IgD-negative memory B cell (primary cell): ENCODE measurements at regions not wholly inside any gene's neighbourhood (a gene's known extent, or its start where the extent isn't known, plus 50 kb on each side); places are given as distances from the start of the nearest gene placed in this dataset.

Source experiments
- H3K27ac Mint-ChIP-seq, 3 donors: one replicate each; pipeline ENCODE4 v1.8.0; 2020 to 2022; ENCODE audit warnings: mild to moderate bottlenecking in 3 of 3, mixed read lengths in 3 of 3, moderate library complexity in 1 of 3
- H3K27me3 Mint-ChIP-seq: one replicate; pipeline ENCODE4 v1.8.0; 2021; ENCODE audit warnings: mixed read lengths
- H3K36me3 Mint-ChIP-seq: one replicate; pipeline ENCODE4 v1.8.0; 2020; ENCODE audit warnings: mild to moderate bottlenecking, mixed read lengths
- H3K4me1 Mint-ChIP-seq, 3 donors: one replicate each; pipeline ENCODE4 v1.8.0; 2020 to 2022; ENCODE audit warnings: mixed read lengths in 3 of 3, mild to moderate bottlenecking in 1 of 3
- H3K4me3 Mint-ChIP-seq, 4 donors: one replicate each; pipeline ENCODE4 v1.8.0; 2020 to 2022; ENCODE audit warnings: mild to moderate bottlenecking in 4 of 4, mixed read lengths in 4 of 4, moderate library complexity in 3 of 4
- H3K9me3 Mint-ChIP-seq, 3 donors: one replicate each; pipeline ENCODE4 v1.8.0; 2020 to 2021; ENCODE audit warnings: mixed read lengths in 3 of 3, mild to moderate bottlenecking in 1 of 3

DNA sequence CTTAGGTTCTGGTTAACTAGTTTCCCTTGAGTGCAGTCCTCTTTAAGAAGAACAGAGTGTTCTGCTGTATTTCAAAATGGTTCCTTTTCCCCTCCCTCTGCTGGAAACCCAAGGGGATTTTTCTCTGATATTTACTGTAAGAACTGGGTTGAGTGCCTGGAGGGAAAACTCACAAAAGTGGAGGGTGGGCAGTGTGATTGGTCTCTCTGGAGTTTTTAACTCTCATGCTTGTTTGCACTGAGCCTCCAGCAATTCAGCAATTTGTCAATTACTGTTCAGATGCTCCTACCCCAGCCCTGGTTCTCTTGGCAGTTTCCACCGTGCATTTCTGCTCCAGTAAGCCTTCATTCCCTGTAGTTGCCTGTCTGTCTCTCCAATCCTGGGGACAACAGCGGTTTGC, 273.4 kb upstream of the SORCS1 start:
- no peak overlapping the region for H3K27ac Mint-ChIP-seq
- H3K27me3 Mint-ChIP-seq, result no peaks in the 10 kb centered on the region
- H3K36me3 Mint-ChIP-seq, result no peaks in the 10 kb centered on the region
- peaks cover 9 to 18% (median 16%) of the 10 kb centered on the region in 3 donors for H3K4me1 Mint-ChIP-seq
- H3K4me3 Mint-ChIP-seq, result no peak overlapping the region
- peaks cover 0 to 4% (median 4%) of the 10 kb centered on the region in 3 donors for H3K9me3 Mint-ChIP-seq

DNA sequence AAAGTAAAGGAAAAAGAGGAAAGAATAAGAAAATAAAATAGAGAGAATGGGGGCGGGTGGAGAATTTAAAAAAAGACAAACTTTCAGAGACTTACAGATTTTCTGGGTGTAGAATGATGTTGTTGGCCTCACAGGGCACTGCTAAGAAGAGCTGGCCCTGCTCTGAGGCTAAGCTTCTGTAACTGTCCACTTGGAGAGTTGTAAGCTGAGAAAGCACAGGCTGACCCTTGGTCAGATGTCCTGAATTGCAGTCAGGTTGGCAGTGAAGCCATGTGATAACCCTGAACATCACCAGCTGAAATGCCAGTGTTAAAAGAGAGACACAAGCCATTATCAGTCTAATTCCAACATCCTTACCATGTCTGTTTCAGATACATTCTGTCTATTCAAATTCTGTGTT, 272.1 kb upstream of the SORCS1 start:
- no peaks in the 10 kb centered on the region for H3K36me3 Mint-ChIP-seq
- peaks cover 9 to 18% (median 16%) of the 10 kb centered on the region in 3 donors for H3K4me1 Mint-ChIP-seq
- peak overlapping the region in 1 of 3 donors; percentile 51 for H3K27ac Mint-ChIP-seq

DNA sequence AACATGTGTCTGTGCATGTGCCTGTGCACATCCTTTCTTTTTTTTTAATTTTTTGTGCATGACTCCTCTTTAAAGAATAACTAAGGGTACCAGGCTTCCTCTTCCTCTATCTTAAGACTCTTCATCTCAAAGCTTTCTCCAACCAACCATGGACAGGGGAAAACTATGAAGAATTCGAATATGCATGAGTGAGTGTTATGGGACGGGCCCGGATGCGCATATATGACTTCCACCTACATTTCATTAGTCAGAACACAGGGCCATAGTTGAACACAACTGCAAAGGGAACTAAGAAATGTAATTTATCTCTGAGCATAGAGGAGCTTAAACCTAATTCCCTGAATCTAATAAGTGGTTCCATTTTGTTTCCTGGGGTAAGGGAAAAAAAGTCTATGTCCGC, 270.3 kb upstream of the SORCS1 start:
- H3K4me1 Mint-ChIP-seq, result peaks cover 9 to 18% (median 16%) of the 10 kb centered on the region in 3 donors
- H3K27me3 Mint-ChIP-seq, result no peaks in the 10 kb centered on the region
- H3K4me3 Mint-ChIP-seq, result no peak overlapping the region
- H3K36me3 Mint-ChIP-seq, result no peaks in the 10 kb centered on the region
- H3K9me3 Mint-ChIP-seq, result peaks cover 0 to 4% (median 0%) of the 10 kb centered on the region in 3 donors
- H3K27ac Mint-ChIP-seq, result no peak overlapping the region

More for the DNA sequence above, 272.1 kb upstream of the SORCS1 start:
- H3K9me3 Mint-ChIP-seq, result peaks cover 0 to 4% (median 4%) of the 10 kb centered on the region in 3 donors
- no peaks in the 10 kb centered on the region for H3K27me3 Mint-ChIP-seq
- H3K4me3 Mint-ChIP-seq, result peak overlapping the region in 1 of 4 donors; percentile 0

DNA sequence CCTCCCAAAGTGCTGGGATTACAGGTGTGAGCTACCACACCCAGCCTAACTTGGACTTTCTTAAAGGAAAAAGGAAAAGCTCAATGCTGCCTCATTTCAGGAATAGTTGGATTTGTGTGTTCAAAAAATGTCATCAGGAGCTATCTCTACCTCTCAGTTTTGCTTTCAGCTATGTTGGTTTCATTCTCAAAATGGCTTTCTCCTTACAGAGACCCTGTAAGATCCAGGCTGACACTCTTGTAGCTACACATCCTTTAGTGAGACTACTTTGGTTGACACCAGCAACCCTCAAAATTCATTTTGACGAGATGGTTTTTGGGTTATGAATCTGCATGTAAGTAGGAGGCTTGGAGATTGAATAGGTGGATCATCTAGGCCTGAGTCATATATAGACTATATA, 269.7 kb upstream of the SORCS1 start:
- Mint-ChIP-seq H3K4me3 (no peak overlapping the region), H3K4me1 (peaks cover 9 to 18% (median 16%) of the 10 kb centered on the region in 3 donors), H3K36me3 (no peaks in the 10 kb centered on the region), H3K9me3 (peaks cover 0 to 4% (median 0%) of the 10 kb centered on the region in 3 donors), H3K27ac (no peak overlapping the region), H3K27me3 (no peaks in the 10 kb centered on the region)

DNA sequence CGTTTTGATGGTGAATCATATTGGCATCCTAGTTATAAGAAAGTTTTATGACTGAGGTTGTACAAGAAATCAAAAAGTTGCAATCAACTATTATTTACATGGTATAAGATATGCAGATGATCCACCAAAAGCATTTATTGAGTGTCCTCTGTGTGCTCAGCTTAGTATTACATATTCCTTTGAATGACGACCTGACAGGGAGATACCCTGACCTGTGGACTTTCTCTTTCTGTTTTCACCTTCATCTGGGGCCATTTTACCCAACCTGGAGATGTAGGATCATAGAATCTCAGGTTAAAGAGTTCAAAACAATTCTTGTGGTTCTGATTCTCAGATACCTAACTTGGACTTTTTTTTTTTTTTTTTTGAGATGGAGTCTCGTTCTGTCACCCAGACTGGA, 269.1 kb upstream of the SORCS1 start:
- H3K9me3 Mint-ChIP-seq, result peaks cover 0 to 4% (median 0%) of the 10 kb centered on the region in 3 donors
- no peaks in the 10 kb centered on the region for H3K36me3 Mint-ChIP-seq
- H3K4me3 Mint-ChIP-seq, result no peak overlapping the region
- H3K27ac Mint-ChIP-seq, result no peak overlapping the region
- H3K27me3 Mint-ChIP-seq, result no peaks in the 10 kb centered on the region
- peaks cover 9 to 18% (median 16%) of the 10 kb centered on the region in 3 donors for H3K4me1 Mint-ChIP-seq

DNA sequence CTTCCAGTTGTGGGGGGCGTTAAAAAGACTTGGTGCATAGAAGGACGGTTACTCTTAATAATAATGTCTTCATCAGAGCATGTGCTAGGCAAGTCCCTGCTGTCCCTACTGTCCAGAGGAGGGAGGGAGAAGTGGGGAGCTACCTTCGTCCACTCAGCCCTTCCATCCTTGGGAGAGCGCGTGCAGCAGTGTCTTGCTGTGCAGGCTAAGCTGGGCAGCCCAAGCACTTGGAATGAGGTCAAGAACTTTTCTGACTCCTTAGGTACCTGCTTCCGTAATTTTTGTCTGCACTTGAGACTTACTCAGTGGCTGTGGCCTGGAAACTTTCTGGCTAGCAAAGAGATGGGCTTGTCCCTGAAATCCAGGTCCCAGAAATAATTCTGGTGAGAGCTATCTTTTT, 265.9 kb upstream of the SORCS1 start:
- Mint-ChIP-seq H3K27me3 (no peaks in the 10 kb centered on the region), H3K27ac (no peak overlapping the region), H3K36me3 (no peaks in the 10 kb centered on the region), H3K4me3 (no peak overlapping the region), H3K4me1 (peaks cover 7 to 18% (median 14%) of the 10 kb centered on the region in 3 donors), H3K9me3 (peaks cover 0 to 7% (median 2%) of the 10 kb centered on the region in 3 donors)

DNA sequence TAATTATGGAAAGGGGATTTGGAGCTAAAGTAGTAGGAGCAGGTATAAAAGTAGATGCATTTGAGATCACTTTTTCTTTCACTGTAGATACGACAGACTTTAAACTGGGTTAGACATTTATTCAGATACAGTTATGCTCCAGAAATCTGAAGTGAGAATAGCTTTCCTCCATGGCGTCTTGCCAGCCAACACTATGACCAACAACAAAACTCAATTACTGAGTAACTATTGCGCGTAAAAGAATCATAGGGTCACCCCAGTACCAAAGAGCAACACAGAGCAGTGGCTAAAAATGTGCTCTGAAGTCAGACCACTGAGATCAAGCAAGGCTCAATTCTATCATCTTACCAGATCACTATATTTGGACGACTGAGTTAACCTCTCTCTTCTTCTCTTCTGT, 262.5 kb upstream of the SORCS1 start:
- Mint-ChIP-seq H3K27ac (peak overlapping the region in 1 of 3 donors; percentile 70), H3K36me3 (no peaks in the 10 kb centered on the region), H3K4me3 (peak overlapping the region in 1 of 4 donors; percentile 3), H3K27me3 (no peaks in the 10 kb centered on the region), H3K9me3 (peaks cover 0 to 7% (median 0%) of the 10 kb centered on the region in 3 donors), H3K4me1 (peaks cover 9 to 17% (median 16%) of the 10 kb centered on the region in 3 donors)

DNA sequence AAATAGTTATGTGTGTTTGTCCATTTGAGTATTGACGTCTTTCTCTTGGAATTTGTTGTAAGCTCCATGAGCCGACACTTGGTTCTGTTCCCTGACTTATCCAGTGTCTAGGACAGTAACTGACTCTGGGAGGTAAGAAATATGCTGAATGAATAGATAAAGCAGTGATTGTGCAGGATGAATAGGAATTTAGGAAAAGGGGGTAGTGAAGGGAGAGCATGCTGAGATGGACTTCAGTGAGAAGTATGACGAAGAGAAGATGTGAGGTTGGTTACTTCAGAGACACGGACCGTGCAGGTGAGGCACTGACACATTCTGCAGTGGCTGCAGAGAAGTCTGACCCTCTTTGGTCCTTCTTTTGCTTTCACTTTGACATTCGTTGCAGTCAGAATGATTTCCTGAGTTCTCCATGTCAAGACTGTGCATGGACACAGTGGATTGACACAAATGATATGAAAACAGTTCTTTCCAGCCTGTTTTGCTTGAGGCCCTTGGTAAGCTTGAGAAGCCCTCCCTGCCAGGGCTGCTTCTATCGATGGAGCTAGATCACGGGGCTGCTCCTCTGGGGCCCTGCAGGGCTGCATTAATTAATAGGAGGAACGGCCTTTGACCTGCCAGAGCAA, 261.5 kb upstream of the SORCS1 start:
- H3K9me3 Mint-ChIP-seq, result peaks cover 0 to 7% (median 0%) of the 10 kb centered on the region in 3 donors
- peaks cover 9 to 17% (median 16%) of the 10 kb centered on the region in 3 donors for H3K4me1 Mint-ChIP-seq
- no peaks in the 10 kb centered on the region for H3K36me3 Mint-ChIP-seq
- H3K27ac Mint-ChIP-seq, result peak overlapping the region in 1 of 3 donors; percentile 1
- H3K27me3 Mint-ChIP-seq, result no peaks in the 10 kb centered on the region
- peak overlapping the region; percentile 2 to 73 (median 67) for H3K4me3 Mint-ChIP-seq

DNA sequence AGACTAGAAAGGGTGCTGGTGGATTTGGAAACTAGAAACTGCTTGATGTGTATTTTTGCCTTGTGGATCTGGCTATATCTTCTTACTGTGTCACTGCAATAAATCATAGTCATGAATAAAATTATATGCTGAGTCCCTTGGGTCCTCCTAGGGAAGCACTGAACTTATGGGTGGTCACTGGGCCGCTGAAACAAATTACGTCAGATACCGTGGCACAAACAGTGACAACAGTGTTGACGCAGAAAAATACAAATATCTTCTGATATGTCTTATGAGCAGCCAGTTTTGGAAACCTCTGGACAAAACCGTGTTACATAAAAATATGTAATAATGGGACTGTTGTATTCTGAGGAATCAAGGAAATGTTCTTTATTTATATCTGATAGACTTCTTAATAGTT, 260.1 kb upstream of the SORCS1 start:
- Mint-ChIP-seq H3K4me3 (no peak overlapping the region), H3K27ac (no peak overlapping the region), H3K9me3 (peaks cover 0 to 7% (median 2%) of the 10 kb centered on the region in 3 donors), H3K4me1 (peaks cover 9 to 17% (median 16%) of the 10 kb centered on the region in 3 donors), H3K27me3 (no peaks in the 10 kb centered on the region), H3K36me3 (no peaks in the 10 kb centered on the region)

DNA sequence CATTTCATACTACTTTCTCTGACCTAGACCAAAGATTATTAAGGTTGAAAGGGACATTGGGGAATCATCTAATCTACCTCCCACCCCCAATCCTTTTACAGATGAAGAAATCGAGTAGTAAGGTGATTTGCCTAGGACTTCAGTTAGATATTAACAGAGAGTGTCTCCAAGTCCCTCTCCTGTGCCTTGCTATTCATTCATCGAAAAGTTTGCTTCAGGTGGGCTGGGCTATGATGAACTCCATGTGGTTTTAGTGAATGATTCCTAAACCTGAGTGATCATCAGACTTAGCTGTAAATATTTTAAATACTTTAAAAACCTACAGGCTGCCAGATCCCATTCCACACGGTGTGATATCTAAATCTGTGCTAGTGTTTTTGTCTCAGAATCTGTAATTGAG, 259.4 kb upstream of the SORCS1 start:
- peak overlapping the region in 1 of 3 donors; percentile 12 for H3K27ac Mint-ChIP-seq
- peaks cover 0 to 7% (median 2%) of the 10 kb centered on the region in 3 donors for H3K9me3 Mint-ChIP-seq
- no peaks in the 10 kb centered on the region for H3K27me3 Mint-ChIP-seq
- H3K4me3 Mint-ChIP-seq, result peak overlapping the region in 1 of 4 donors; percentile 63
- H3K36me3 Mint-ChIP-seq, result no peaks in the 10 kb centered on the region
- H3K4me1 Mint-ChIP-seq, result peaks cover 9 to 17% (median 16%) of the 10 kb centered on the region in 3 donors

DNA sequence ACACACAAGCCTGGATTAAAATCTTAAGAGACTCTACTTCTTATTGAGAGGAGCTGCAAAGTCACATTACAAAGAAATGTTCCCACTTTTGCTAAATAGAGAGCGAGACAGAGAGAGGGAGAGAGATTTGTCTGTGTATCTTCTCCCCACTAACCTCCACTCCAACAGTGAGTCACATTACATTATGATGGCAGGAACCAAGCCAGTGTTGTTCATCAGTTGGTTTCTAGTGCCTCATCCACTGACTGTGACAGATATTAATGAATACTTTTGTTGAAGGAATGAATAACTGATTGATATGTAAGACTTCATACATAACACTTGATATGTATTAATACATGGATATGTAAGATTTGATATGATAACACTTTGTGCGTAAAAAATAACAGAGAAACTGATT, 258.2 kb upstream of the SORCS1 start:
- H3K27ac Mint-ChIP-seq, result no peak overlapping the region

DNA sequence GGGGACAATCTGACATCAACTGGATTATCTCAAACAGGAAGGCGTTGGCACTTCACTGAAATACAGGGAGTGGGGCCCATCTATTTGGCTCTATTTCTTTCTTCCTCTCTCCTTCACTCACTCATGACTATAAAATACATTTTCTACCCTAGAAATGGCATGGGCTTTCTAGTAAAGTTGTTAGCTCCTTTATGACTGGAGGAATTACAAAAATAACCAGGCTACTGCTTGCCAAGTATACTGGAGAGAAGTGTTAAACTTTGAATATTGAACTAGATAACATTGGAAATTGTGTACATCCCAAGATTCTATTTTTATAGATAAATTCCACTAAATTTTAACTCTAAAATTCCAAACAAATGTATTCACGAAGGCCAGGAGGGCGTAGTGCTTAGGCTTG, 255.7 kb upstream of the SORCS1 start:
- Mint-ChIP-seq H3K4me3 (no peak overlapping the region), H3K4me1 (peaks cover 16 to 25% (median 18%) of the 10 kb centered on the region in 3 donors), H3K9me3 (peaks cover 0 to 4% (median 0%) of the 10 kb centered on the region in 3 donors), H3K27ac (no peak overlapping the region), H3K27me3 (no peaks in the 10 kb centered on the region), H3K36me3 (no peaks in the 10 kb centered on the region)

More for the DNA sequence above, 258.2 kb upstream of the SORCS1 start:
- Mint-ChIP-seq H3K9me3 (peaks cover 0 to 4% (median 2%) of the 10 kb centered on the region in 3 donors), H3K4me1 (peaks cover 16 to 24% (median 16%) of the 10 kb centered on the region in 3 donors), H3K4me3 (no peak overlapping the region), H3K27me3 (no peaks in the 10 kb centered on the region), H3K36me3 (no peaks in the 10 kb centered on the region)

DNA sequence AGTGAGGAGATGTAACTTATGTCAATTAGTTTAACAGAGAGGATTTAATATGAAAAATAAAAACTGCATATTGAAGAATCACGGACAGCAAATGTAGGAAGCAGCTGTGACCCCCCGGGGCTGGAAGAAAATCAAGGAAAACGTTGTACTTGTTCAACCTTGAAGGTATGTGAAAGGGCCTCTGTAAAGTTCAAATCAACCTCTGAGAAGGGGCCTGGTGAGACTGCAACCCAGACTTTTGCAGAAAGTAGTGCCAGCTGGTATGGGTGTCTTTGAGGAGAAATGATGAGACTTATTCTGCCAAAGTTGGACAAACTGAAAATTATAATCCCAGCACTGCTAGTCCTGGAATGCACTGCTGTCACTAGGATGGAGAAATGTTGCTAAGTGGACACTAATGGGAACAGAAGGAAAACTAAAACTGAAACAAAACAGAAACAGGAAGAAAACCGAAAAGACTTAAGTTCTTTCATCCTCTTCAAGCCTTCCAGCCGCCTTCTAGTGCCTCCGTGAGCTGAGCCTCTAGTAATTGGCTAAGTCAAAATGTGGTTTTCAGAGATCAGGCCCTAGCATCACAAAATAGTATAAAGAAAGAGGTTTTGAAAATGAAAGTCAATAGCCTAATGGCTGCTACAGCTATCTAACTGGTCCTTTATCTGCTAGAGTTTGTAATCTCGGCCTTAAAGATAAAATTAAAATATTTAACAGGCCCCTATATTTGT, 253.7 kb upstream of the SORCS1 start:
- Mint-ChIP-seq H3K4me3 (peak overlapping the region; percentile 14 to 87 (median 68)), H3K27me3 (no peaks in the 10 kb centered on the region), H3K9me3 (peaks cover 0 to 4% (median 0%) of the 10 kb centered on the region in 3 donors), H3K27ac (peak overlapping the region; percentile 7 to 82 (median 57)), H3K36me3 (no peaks in the 10 kb centered on the region), H3K4me1 (peaks cover 14 to 28% (median 23%) of the 10 kb centered on the region in 3 donors)

DNA sequence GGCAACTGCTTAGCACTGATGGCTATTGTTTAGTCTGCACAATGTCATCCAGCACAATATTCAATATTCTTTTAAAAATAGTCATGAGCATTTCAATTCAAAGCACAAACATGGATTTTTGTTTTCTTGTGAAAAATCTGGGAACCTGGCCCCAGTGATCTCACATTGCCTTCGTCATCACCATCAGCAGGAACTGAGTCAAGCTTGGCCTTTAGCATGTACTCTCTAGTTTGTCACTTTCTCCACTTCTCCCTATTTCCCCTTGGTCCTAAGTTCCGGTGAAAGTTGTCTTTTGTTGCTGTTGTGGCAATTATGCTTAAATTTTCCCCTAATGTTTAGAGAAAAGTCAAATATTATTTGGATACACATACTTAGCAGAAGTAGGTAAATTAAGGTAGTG, 252.9 kb upstream of the SORCS1 start:
- peaks cover 13 to 23% (median 22%) of the 10 kb centered on the region in 3 donors for H3K4me1 Mint-ChIP-seq
- peak overlapping the region in 2 of 3 donors; percentile 7 to 57 for H3K27ac Mint-ChIP-seq
- peaks cover 0 to 4% (median under 1%) of the 10 kb centered on the region in 3 donors for H3K9me3 Mint-ChIP-seq
- peak overlapping the region in 1 of 4 donors; percentile 14 for H3K4me3 Mint-ChIP-seq
- H3K27me3 Mint-ChIP-seq, result no peaks in the 10 kb centered on the region
- H3K36me3 Mint-ChIP-seq, result no peaks in the 10 kb centered on the region

DNA sequence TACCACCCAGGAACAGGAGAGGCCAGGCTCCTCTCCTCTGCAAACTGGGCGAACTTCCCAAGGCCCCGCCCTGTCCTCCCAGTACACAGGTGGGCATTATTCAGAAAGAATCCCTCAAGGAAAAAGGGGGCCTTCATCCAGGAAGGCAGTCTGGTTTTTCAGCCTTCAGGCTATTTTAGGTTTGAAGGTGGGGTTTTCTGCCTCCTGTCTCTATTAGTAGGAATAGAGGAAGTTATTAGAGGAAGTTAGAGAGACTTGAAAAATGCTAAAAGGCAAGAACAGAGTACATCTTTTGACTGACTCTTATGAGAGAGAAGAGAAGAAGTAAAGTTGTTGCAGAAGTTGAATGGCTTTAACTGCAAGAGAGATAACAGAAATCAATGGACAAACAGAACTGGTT, 250.9 kb upstream of the SORCS1 start:
- Mint-ChIP-seq H3K27me3 (no peaks in the 10 kb centered on the region), H3K27ac (peak overlapping the region in 2 of 3 donors; percentile 1 to 6), H3K9me3 (peaks cover 0 to 2% (median 2%) of the 10 kb centered on the region in 3 donors), H3K4me3 (peak overlapping the region in 1 of 4 donors; percentile 4), H3K36me3 (no peaks in the 10 kb centered on the region), H3K4me1 (peaks cover 13 to 23% (median 22%) of the 10 kb centered on the region in 3 donors)
